Transverse colon (tissue), 4 donors: ENCODE measurements at regions not wholly inside any gene's neighbourhood (a gene's known extent, or its start where the extent isn't known, plus 50 kb on each side); places are given as distances from the start of the nearest gene placed in this dataset.

Experiments used
- CTCF ChIP-seq, 5 experiments: fragments of 200-600 bp in 3 of 5; fragments of 450-650 bp in 2 of 5; sonication (generic) in 3 of 5; IDR thresholded peaks; 1 replicate in 2 of 5; 2 replicates in 3 of 5; pipeline ENCODE4 v1.5.1; 2016 to 2017; ENCODE audit warnings: antibody characterized with exemption in 5 of 5, inconsistent platforms in 3 of 5, mild to moderate bottlenecking in 2 of 5, moderate library complexity in 1 of 5
- EP300 ChIP-seq: sonication (generic); formaldehyde crosslinking; IDR thresholded peaks from one replicate; pipeline ENCODE4 v1.6.1; 2017; ENCODE audit warnings: antibody characterized with exemption, low read depth
- POLR2A ChIP-seq: fragments of 450-650 bp; IDR thresholded peaks from one replicate; pipeline ENCODE4 v1.6.1; 2016; ENCODE audit warnings: antibody characterized with exemption, mild to moderate bottlenecking, moderate library complexity
- POLR2AphosphoS5 ChIP-seq, 3 donors: sonication (generic); formaldehyde crosslinking; IDR thresholded peaks; one replicate each; pipeline ENCODE4 v1.6.1; 2016; ENCODE audit warnings: antibody characterized with exemption in 3 of 3

DNA sequence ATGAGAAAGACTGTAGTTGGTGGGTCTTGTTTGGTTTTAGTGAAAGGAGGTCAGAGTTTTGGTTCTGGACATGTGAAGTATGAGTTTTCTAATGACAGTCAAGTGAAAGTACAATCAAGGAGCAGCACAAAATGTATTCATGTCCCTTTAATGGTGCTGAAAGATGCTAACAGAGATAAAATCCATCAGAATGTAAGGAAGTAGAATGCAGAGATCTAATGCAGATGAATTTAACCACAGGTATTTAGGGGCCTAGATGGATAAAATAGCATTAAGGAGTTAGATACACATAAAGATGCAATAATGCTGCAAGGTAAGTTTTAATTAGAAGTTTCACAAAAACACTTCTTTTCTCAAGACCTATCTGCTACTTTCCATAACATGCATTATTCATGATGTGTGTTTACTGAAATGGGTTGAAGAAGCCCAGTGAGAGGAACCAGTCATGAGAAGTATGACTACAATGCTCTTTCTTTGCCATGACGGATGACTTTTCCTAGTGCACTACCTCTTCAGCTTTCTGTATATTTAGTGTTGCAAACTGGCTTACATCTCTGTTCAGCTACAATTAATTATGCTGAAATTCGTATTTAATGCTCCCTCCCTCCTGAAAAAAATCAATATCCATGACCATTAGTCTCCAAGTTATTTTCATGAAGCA, 222.9 kb upstream of the HTR2A start:
- TF ChIP-seq CTCF (IDR thresholded peaks at IDR 0.05) (no peak), POLR2A (no peak), EP300 (no peak), POLR2AphosphoS5 (IDR thresholded peaks at IDR 0.05) (no peak)
